ENCODE measurements at regions not wholly inside any gene's neighbourhood (a gene's known extent, or its start where the extent isn't known, plus 50 kb on each side); places are given as distances from the start of the nearest gene placed in this dataset.

DNA sequence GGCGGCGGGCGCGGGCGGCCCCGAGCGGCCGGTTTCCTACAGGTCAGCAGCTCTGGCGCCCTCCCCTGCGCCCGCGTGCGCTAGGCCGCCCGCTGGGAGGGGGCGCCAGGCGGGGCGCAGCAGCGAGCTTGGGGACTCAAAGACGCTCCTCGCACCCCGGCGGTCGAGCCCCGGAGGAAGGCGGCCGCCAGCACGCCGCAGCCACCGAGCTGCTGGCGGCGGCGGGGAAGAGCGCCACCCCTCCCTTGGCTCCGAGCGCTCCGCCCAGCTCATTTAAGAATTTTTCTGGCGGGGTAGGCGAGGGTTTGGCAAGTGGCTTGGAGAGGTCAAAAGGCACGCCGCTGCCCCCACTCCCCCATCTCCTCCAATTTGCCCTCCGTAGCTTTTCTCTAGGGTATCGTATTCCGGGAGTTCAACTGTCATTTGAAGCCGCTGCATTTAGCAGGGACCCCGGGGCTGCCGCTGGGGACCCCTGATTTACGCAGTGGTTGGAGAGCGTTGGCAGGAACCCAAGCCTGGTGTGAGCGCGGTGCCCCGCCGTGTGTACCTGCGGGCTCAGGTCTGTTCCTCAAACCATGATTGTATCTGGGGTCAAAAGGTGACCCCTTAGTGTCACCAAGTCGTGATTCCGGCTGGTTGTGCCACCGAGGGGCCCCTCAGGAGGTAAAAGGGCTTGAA, 59.5 kb upstream of the GSE1 start (continued):
- TF ChIP-seq ZNF326 (CRISPR knock-in tag; IDR thresholded peaks at IDR 0.05; ENCODE audit: borderline replicate concordance) (no peak), BHLHE40 (IDR thresholded peaks at IDR 0.05; ENCODE audit: low read length) (peak; percentile 19; the same call in 1 of the 2 replicates), ZNF615 (CRISPR knock-in tag; IDR thresholded peaks at IDR 0.05; ENCODE audit: borderline replicate concordance) (no peak; the same call in 1 of the 2 replicates), HNF4G (IDR thresholded peaks at IDR 0.05; ENCODE audit: borderline replicate concordance, low read depth, low read length) (no peak), HNF4G (CRISPR knock-in tag; IDR thresholded peaks at IDR 0.05; ENCODE audit: borderline replicate concordance, low read depth) (peak; percentile 50; the same call in 1 of the 2 replicates), ZNF556 (CRISPR knock-in tag; IDR thresholded peaks at IDR 0.05; ENCODE audit: borderline replicate concordance) (peak; percentile 18; the same call in 1 of the 2 replicates), ZNF703 (CRISPR knock-in tag; IDR thresholded peaks at IDR 0.05; ENCODE audit: borderline replicate concordance) (no peak), FOXO1 (CRISPR knock-in tag; IDR thresholded peaks at IDR 0.05) (no peak; the same call in 1 of the 2 replicates), KDM5B (CRISPR knock-in tag; IDR thresholded peaks at IDR 0.05; ENCODE audit: borderline replicate concordance) (peak; percentile 81; the same call in 1 of the 2 replicates), MIER3 (CRISPR knock-in tag; IDR thresholded peaks at IDR 0.05; ENCODE audit: borderline replicate concordance) (no peak), FLYWCH1 (CRISPR knock-in tag; IDR thresholded peaks at IDR 0.05) (peak; percentile 76; the same call in 1 of the 2 replicates), STAT5B (CRISPR knock-in tag; IDR thresholded peaks at IDR 0.05) (0 out of 2 replicates have a peak, but pooled peaks have one; percentile 15), PAX8 (CRISPR knock-in tag; IDR thresholded peaks at IDR 0.05; ENCODE audit: borderline replicate concordance) (no peak), MYC (CRISPR knock-in tag; IDR thresholded peaks at IDR 0.05; ENCODE audit: borderline replicate concordance) (peak; percentile 79), ZBTB43 (CRISPR knock-in tag; conservative IDR thresholded peaks at IDR 0.05) (no peak; the same call in 1 of the 2 replicates), HES4 (CRISPR knock-in tag; IDR thresholded peaks at IDR 0.05; ENCODE audit: borderline replicate concordance) (no peak), ZNF101 (CRISPR knock-in tag; IDR thresholded peaks at IDR 0.05; ENCODE audit: borderline replicate concordance, low read depth) (no peak)
- TF ChIP-seq, protein P1, sequence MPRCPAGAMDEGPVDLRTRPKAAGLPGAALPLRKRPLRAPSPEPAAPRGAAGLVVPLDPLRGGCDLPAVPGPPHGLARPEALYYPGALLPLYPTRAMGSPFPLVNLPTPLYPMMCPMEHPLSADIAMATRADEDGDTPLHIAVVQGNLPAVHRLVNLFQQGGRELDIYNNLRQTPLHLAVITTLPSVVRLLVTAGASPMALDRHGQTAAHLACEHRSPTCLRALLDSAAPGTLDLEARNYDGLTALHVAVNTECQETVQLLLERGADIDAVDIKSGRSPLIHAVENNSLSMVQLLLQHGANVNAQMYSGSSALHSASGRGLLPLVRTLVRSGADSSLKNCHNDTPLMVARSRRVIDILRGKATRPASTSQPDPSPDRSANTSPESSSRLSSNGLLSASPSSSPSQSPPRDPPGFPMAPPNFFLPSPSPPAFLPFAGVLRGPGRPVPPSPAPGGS (CRISPR knock-in tag; IDR thresholded peaks at IDR 0.05), result 0 out of 2 replicates have a peak, but pooled peaks have one; percentile 42
- TF ChIP-seq, protein P2, sequence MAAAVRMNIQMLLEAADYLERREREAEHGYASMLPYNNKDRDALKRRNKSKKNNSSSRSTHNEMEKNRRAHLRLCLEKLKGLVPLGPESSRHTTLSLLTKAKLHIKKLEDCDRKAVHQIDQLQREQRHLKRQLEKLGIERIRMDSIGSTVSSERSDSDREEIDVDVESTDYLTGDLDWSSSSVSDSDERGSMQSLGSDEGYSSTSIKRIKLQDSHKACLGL (CRISPR knock-in tag; IDR thresholded peaks at IDR 0.05), result peak; percentile 80; the same call in 1 of the 2 replicates
- TF ChIP-seq, protein P3, sequence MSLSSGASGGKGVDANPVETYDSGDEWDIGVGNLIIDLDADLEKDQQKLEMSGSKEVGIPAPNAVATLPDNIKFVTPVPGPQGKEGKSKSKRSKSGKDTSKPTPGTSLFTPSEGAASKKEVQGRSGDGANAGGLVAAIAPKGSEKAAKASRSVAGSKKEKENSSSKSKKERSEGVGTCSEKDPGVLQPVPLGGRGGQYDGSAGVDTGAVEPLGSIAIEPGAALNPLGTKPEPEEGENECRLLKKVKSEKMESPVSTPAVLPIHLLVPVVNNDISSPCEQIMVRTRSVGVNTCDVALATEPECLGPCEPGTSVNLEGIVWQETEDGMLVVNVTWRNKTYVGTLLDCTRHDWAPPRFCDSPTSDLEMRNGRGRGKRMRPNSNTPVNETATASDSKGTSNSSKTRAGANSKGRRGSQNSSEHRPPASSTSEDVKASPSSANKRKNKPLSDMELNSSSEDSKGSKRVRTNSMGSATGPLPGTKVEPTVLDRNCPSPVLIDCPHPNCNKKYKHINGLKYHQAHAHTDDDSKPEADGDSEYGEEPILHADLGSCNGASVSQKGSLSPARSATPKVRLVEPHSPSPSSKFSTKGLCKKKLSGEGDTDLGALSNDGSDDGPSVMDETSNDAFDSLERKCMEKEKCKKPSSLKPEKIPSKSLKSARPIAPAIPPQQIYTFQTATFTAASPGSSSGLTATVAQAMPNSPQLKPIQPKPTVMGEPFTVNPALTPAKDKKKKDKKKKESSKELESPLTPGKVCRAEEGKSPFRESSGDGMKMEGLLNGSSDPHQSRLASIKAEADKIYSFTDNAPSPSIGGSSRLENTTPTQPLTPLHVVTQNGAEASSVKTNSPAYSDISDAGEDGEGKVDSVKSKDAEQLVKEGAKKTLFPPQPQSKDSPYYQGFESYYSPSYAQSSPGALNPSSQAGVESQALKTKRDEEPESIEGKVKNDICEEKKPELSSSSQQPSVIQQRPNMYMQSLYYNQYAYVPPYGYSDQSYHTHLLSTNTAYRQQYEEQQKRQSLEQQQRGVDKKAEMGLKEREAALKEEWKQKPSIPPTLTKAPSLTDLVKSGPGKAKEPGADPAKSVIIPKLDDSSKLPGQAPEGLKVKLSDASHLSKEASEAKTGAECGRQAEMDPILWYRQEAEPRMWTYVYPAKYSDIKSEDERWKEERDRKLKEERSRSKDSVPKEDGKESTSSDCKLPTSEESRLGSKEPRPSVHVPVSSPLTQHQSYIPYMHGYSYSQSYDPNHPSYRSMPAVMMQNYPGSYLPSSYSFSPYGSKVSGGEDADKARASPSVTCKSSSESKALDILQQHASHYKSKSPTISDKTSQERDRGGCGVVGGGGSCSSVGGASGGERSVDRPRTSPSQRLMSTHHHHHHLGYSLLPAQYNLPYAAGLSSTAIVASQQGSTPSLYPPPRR (CRISPR knock-in tag; IDR thresholded peaks at IDR 0.05; ENCODE audit: borderline replicate concordance), result no peak
